GM11168 (cell line): ENCODE measurements at regions not wholly inside any gene's neighbourhood (a gene's known extent, or its start where the extent isn't known, plus 50 kb on each side); places are given as distances from the start of the nearest gene placed in this dataset.
"Not testable (repeated sequence)": the region's sequence is repeated elsewhere in the genome, so short reads cannot be mapped to it uniquely, and the experiment has no call there.

Experiments
- in situ Hi-C: fragments of 300-500 bp; cut with MboI; formaldehyde crosslinking; loops from one replicate; pipeline ENCODE4 v1.12.0; 2022; ENCODE audit warnings: low sequenced_read_pairs; ENCODE audit not compliant: unreplicated experiment

DNA sequence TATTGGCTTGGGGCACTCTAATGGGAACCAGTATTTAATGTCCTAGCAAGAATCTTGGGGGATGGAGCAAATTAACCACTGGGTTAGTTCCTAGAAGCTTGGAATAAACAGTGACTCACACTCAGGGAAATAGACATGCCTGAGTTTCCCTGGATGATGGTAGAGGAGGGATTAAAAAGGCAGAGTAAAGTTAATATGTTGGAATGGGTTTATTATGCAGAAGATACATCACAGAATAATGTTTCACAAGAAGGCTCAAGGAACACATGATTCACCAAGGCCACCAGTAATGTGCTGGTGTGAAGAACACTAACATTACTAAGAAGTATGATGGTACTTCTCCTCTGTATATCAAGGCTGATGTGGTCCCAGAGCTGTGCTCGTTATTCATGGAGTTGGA, 752.9 kb upstream of the SEMA6A start:
- in situ Hi-C loops: no loop called here

- in situ Hi-C loops: no loop called here
Observed at GRCh38 chr5:117326997-117327396, 752.4 kb upstream of the SEMA6A start.

DNA sequence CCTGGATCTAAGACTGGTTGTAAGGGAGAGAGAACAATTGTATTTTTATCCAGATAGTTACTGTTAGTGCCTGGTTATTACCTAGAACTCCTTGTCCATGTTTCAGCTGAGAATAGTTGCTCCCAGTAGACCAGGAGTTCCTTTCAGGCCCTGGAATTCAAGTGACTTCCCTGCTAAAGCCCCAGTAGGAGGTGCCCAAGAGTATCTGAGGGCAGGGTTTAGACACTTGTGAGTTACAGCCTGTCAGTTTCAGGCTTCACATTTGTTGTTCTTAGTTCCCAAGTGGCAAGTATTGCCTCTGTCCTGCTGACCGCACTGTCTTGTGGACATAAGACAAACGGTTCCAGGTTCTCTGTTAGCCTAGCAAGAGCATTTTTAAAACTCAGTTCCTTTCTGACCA, 743.9 kb upstream of the SEMA6A start:
- in situ Hi-C loops: no loop called here

DNA sequence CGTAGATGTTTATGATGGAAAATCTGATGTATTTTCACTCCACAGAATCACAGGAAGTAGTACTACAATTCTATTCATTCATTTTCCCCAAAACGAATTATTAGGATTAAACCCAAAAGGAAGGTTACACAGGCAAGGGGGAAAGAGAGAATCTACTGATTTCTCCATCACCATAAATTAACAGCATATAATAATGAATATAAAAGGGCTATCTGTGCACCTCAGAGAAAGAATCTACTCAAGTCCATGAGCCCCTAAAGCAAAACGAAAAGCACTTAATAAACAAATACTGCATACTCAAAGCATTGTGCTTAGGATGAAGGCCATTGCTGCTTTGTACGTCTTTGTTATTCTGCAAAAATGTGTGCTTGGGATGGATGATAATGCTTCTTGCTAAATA, 740.5 kb upstream of the SEMA6A start:
- in situ Hi-C loops: no loop called here

DNA sequence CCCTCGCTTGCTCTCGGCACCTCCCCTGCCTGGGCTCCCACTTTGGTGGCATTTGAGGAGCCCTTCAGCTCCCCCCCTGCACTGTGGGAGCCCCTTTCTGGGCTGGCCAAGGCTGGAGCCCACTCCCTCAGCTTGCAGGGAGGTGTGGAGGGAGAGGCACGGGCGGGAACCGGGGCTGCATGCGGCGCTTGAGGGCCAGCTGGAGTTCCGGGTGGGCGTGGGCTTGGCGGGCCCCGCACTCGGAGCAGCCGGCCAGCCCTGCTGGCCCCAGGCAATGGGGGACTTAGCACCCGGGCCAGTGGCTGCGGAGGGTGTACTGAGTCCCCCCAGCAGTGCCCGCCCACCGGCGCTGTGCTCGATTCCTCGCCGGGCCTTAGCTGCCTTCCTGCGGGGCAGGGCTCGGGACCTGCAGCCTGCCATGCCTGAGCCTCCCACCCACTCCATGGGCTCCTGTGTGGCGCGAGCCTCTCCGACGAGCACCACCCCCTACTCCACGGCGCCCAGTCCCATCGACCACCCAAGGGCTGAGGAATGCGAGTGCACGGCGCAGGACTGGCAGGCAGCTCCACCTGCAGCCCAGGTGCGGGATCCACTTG, 730.0 kb upstream of the SEMA6A start:
- in situ Hi-C loops: not testable (repeated sequence)

DNA sequence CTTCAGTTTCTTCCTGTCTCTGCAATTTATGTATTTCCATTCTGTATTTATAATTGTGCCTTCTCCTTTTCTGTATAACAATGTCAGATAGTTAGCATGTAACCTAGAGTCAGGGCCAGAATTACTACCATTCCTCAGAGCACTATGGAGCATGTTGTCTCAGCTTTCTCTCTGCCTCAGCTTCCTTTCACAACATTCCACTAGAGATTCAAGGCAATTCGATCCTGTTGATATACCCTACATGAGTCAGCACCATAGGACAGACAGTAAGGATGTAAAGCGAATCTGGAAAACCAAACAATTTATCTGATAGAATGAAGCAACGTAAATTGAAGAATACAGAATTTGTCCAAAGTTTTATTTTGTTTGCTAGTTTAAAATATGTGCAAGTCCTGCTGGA, 728.3 kb upstream of the SEMA6A start:
- in situ Hi-C loops: no loop called here

DNA sequence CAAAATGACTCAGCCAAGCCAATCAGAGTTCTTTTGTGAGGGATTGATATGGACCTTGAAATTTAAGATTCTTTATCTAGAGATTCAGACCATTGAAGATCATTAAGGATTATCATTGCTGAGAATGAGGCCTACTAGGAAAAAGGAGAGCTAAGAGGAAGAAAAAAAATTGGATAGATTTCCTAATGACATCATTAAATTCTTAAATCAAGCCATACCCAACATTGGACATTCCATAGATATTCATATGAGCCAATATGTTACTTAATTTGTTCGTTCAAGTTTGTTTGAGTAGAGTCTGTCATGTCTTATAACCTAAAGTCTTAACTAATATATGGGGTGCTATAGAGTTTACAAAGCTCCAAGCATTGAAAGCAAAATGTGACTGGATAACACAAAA, 727.9 kb upstream of the SEMA6A start:
- in situ Hi-C loops: no loop called here

- in situ Hi-C loops: no loop called here
Observed at GRCh38 chr5:117299936-117300328, 725.3 kb upstream of the SEMA6A start.

DNA sequence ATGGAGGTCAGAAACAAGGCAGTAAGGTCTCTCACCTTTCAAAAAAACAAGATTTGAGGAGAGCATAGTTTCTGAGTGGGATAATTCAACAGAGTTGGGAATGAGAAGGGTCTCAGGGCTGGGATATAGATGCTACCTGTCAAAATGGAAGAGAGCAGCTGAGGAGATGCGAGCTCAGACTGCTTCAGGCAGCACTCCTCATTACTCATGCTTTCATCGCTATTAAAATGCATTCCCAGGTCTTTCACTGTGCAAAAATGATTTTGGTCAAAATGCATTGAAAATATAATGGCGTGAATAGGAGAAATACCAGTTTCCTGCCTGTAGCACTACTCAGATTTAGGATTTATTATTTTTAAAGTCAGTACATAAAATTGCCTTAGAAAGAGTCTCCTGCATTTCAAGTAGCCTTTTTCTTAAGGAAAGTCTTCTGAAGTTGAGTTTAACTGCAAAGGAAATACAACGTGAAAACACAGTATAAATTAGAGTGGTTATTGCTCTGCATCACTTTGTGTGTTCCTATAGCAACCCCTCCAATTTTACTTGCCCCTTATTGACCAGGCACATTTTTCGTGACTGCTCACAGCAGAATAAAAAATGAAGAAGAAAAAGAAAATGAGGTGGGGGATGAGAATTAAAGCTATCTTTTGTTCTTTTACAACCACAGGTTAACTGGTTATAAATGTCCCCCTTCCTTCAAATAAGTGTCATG, 724.8 kb upstream of the SEMA6A start:
- in situ Hi-C loops: no loop called here

DNA sequence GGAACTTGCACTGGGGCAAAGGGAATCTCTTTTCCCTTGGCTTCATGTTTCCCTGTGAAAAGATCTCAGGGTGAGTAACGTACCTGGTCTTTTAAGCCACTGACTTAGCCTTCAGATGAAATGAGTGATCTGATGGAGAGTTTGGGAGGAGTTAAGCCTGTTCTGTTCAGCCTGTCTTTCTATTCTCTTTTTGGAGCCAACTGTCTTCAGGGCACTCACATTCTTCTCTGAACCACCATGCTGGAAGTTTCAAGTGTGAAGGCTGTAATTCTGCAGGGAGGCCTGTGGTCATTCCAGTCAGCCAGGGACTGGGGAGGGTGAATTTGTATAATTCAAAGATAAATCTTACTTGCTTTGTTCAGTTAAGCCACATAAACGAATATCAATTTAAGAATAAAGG, 722.2 kb upstream of the SEMA6A start:
- in situ Hi-C loops: no loop called here

DNA sequence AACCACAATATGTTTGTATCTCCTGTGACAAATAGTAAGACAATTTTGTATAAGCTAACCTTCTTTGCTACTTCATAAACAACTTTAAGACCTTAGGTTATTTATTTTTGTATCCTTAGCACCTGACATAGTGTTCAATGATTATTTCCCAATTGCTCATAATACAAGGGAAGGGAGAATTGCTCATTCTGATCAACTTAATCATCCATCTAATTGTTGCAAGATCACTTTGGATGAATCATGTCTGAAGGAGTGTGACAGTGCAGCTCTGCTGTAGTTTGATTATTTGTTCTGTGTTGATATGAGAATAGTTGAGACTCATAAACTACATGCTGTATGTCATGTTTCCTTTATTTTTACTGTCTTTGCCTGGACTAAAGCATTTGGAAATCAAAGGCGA, 721.3 kb upstream of the SEMA6A start:
- in situ Hi-C loops: no loop called here

- in situ Hi-C loops: no loop called here
Observed at GRCh38 chr5:117286813-117287212, 712.2 kb upstream of the SEMA6A start.

DNA sequence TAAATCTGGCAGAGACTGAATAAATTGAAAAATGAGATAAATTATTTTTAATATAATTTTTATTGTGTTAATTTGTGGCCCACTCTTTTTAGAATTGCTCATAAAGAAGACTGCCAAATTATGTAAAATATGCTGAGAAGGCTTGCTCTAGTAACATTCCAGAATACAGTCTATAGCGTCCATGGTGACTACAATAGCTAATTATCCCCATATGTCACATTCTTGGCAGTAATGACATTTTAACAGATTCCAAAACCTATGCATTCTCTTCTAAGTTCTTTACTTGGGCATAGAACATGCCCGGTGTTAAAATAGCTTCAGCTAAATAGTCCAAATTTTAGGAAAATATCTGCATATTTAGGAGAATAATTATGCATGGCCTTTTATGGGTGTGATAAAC, 697.0 kb upstream of the SEMA6A start:
- in situ Hi-C loops: no loop called here

DNA sequence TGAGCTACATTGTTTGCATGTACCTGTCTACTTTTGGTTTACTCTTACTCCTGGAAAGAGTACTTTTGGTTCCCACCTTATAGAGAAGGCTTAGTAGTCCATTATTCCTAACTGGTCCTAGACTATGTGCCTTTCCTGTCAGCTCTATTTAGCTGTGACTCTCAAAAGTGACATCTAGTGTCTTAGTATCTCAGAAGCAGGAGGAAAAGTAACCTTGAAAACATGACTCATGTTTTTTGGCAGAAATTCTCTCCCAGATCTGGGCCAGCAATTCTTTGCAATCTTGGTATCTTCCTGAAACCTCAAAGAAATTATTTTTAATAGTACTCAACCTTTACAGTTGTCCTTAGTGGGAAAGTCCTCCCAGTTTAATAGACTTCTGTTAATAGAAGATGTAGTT, 691.7 kb upstream of the SEMA6A start:
- in situ Hi-C loops: no loop called here

- in situ Hi-C loops: no loop called here
Observed at GRCh38 chr5:117263231-117263630, 688.6 kb upstream of the SEMA6A start.

GRCh38 chr5:117262572-117263131, 688.0 kb upstream of the SEMA6A start:
- in situ Hi-C loops: no loop called here

- in situ Hi-C loops: no loop called here
Observed at GRCh38 chr5:117261948-117262571, 687.4 kb upstream of the SEMA6A start.

GRCh38 chr5:117255211-117256027, 680.8 kb upstream of the SEMA6A start:
- in situ Hi-C loops: no loop called here

DNA sequence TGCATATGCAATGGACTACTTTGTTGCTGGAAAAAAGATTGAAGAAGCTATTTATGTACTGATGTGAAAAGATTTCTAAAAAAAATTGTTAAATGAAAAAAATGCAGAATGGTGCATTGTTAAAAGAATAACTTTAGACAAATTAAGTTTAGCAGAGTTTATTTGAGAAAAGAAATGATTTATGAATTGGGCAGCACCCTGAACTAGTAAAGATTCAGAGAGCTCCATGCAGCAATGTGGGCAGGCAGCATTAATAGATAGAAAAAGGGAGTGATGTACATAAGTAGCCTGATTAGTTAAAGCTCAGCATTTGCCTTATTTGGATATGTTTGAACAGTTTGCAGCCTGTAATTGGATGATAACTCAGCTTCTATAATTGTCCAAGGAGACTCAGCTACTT, 677.9 kb upstream of the SEMA6A start:
- in situ Hi-C loops: no loop called here

GRCh38 chr5:117249086-117249815, 674.6 kb upstream of the SEMA6A start:
- in situ Hi-C loops: no loop called here
